ENCODE measurements at regions not wholly inside any gene's neighbourhood (a gene's known extent, or its start where the extent isn't known, plus 50 kb on each side); places are given as distances from the start of the nearest gene placed in this dataset.

DNA sequence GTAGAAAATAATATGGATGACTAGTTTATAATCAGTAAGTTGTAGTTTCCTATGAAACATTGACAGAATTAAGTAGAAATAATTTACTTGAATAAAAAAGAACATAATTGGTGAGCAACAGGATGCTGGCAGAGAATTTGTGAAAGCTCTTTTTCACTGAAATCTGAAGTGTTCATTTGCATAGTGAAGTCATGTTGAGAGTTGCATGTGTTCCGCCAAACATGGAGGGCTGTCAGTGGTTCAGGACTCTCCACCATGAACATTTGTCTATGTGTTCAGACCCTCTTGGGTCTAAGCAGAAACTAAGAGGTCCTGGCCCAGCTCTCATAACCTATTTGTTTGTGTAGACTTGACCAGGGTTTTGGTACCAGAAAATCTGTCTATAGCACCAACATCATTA is 182.5 kb upstream of the LINC00305 start:
- no peaks in the 10 kb centered on the region for H3K9me3 ChIP-seq
- intact Hi-C loops (cut with DNase I) = no loop called here
- H3K27me3 ChIP-seq = no peaks in the 10 kb centered on the region
- no peak for DNase-seq
- no peak overlapping the region for H3K9ac ChIP-seq (ENCODE audit: low read depth in 2 of 2, low read length in 2 of 2)
- TF ChIP-seq, protein P1, sequence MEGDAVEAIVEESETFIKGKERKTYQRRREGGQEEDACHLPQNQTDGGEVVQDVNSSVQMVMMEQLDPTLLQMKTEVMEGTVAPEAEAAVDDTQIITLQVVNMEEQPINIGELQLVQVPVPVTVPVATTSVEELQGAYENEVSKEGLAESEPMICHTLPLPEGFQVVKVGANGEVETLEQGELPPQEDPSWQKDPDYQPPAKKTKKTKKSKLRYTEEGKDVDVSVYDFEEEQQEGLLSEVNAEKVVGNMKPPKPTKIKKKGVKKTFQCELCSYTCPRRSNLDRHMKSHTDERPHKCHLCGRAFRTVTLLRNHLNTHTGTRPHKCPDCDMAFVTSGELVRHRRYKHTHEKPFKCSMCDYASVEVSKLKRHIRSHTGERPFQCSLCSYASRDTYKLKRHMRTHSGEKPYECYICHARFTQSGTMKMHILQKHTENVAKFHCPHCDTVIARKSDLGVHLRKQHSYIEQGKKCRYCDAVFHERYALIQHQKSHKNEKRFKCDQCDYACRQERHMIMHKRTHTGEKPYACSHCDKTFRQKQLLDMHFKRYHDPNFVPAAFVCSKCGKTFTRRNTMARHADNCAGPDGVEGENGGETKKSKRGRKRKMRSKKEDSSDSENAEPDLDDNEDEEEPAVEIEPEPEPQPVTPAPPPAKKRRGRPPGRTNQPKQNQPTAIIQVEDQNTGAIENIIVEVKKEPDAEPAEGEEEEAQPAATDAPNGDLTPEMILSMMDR (IDR thresholded peaks at IDR 0.05) = no peak
- no peaks in the 10 kb centered on the region for H3K4me1 ChIP-seq
- no peak overlapping the region for H3K27ac ChIP-seq
- no peaks in the 10 kb centered on the region for H3K36me3 ChIP-seq
- no peak overlapping the region for H3K4me3 ChIP-seq

DNA sequence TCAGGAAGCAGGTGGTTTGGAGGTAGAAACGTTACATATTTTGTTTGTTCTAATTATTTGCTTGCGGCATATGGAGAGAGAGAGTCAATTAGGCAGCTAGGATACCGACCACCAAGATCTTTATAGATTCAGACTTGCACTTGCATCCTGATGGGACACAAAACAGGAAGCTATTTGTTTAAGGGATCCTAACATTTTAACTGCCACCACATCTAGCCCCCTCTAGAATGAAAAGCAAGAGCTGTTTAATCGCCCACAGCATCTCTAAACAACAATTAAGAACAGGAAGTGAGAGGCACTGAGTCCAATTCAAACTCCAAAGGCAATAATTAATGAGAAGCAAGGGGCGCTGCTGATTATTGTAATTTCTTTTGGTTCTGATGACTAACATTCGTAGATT is 182.0 kb upstream of the LINC00305 start:
- Histone ChIP-seq H3K9ac (ENCODE audit: low read depth in 2 of 2, low read length in 2 of 2) (no peak overlapping the region), H3K36me3 (no peaks in the 10 kb centered on the region), H3K9me3 (no peaks in the 10 kb centered on the region), H3K27me3 (no peaks in the 10 kb centered on the region), H3K27ac (no peak overlapping the region), H3K4me1 (no peaks in the 10 kb centered on the region), H3K4me3 (no peak overlapping the region)
- DNase-seq = no peak
- TF ChIP-seq, protein P1 (IDR thresholded peaks at IDR 0.05) = no peak
- intact Hi-C loops (cut with DNase I) = no loop called here

DNA sequence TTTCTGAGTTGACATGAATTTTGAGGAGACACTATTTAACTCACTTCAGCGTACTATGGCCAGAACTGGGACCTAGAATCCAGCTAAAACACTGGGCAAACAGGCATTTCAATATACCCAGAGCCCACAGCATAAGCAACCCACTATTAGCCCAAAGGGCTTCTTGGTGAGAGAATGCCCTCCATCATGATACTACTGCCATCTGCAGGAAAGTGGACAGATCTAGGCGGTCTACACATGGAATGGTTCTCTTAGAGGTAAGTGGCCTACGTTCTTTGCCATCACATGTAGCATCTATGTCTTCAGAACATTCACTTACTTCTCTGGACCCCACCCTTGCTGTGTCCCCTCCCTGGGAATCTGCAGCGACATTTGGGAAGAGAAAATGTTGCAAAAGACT is 181.3 kb upstream of the LINC00305 start:
- no peaks in the 10 kb centered on the region for H3K4me1 ChIP-seq
- no peak for DNase-seq
- TF ChIP-seq, protein P1 (IDR thresholded peaks at IDR 0.05) = no peak
- no peak overlapping the region for H3K27ac ChIP-seq
- intact Hi-C loops (cut with DNase I) = no loop called here
- H3K27me3 ChIP-seq = no peaks in the 10 kb centered on the region
- H3K9me3 ChIP-seq = no peaks in the 10 kb centered on the region
- H3K36me3 ChIP-seq = no peaks in the 10 kb centered on the region
- no peak overlapping the region for H3K4me3 ChIP-seq
- no peak overlapping the region for H3K9ac ChIP-seq (ENCODE audit: low read depth in 2 of 2, low read length in 2 of 2)

DNA sequence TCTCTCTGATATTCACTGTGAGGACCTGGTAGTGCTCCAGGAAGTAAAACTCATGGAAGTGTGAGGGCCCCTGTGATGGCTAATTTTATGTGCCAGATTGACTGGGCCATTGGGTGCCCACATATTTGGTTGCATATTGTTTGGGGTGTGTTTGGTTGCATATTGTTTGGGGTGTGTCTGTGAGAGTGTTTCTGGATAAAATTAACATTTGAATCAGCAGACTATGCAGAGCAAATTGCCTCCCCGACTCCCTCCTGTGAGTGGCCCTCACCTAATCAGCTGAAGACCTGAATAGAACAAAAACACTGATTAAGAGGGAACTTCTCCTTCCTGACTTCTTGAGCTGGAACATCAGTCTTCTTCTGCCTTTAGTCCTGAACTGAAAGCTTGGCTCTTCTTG is 173.3 kb upstream of the LINC00305 start:
- H3K9ac ChIP-seq (ENCODE audit: low read depth in 2 of 2, low read length in 2 of 2) = no peak overlapping the region
- H3K4me1 ChIP-seq = no peaks in the 10 kb centered on the region
- no peak overlapping the region for H3K27ac ChIP-seq
- H3K9me3 ChIP-seq = no peaks in the 10 kb centered on the region
- intact Hi-C loops (cut with DNase I) = no loop called here
- TF ChIP-seq, protein P1 (IDR thresholded peaks at IDR 0.05) = no peak
- H3K36me3 ChIP-seq = no peaks in the 10 kb centered on the region
- no peak for DNase-seq
- H3K27me3 ChIP-seq = no peaks in the 10 kb centered on the region
- H3K4me3 ChIP-seq = no peak overlapping the region

DNA sequence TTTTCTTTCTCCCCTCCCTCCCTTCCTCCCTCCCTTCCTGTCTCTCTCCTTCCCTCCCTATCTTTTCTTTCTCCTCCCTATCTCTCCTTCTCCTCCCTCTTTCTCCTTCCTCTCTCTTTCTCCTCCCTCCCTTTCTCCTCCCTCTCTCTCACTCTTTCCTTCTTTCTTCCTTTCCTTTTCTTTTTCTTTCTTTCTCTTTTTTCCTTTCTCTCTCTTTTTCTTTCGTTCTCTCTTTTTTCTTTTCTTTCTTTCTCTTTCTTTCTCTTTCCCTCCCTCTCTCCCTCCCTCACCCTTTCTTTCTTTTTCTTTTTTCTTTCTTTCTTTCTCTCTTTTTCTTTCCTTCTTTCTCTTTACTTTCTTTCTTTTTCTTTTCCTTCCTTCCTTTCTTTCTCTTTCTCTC is 169.7 kb upstream of the LINC00305 start:
- no peaks in the 10 kb centered on the region for H3K4me1 ChIP-seq
- intact Hi-C loops (cut with DNase I) = no loop called here
- no peaks in the 10 kb centered on the region for H3K27me3 ChIP-seq
- no peak for DNase-seq
- H3K9ac ChIP-seq (ENCODE audit: low read depth in 2 of 2, low read length in 2 of 2) = no peak overlapping the region
- TF ChIP-seq, protein P1 (IDR thresholded peaks at IDR 0.05) = no peak
- no peak overlapping the region for H3K27ac ChIP-seq
- H3K4me3 ChIP-seq = no peak overlapping the region
- H3K9me3 ChIP-seq = no peaks in the 10 kb centered on the region
- H3K36me3 ChIP-seq = no peaks in the 10 kb centered on the region

DNA sequence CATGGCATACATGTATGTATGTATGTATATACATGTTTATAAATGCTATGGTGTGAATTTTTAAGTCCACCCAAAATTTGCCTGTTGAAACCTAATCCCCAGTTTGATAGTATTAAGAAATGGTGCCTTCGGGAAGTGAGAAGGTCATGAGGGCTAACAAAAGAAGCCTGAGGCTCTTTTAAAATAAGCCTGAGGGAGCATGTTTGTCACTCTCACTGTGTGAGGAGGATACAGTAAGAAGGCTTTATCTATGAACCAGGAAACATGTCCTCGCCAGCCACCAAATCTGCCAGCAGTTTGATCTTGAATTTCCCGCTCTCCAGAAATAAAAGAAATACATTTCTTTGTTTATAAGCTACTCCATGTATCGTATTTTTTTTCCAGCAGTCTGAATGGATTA is 163.0 kb upstream of the LINC00305 start:
- H3K27ac ChIP-seq = no peak overlapping the region
- H3K27me3 ChIP-seq = no peaks in the 10 kb centered on the region
- DNase-seq = no peak
- intact Hi-C loops (cut with DNase I) = no loop called here
- no peak overlapping the region for H3K4me3 ChIP-seq
- no peak overlapping the region for H3K9ac ChIP-seq (ENCODE audit: low read depth in 2 of 2, low read length in 2 of 2)
- no peaks in the 10 kb centered on the region for H3K9me3 ChIP-seq
- no peaks in the 10 kb centered on the region for H3K36me3 ChIP-seq
- H3K4me1 ChIP-seq = no peaks in the 10 kb centered on the region
- TF ChIP-seq, protein P1 (IDR thresholded peaks at IDR 0.05) = no peak

Measured in colonic mucosa (tissue), 4 donors.